AG04450 (cell line): ENCODE measurements at regions not wholly inside any gene's neighbourhood (a gene's known extent, or its start where the extent isn't known, plus 50 kb on each side); places are given as distances from the start of the nearest gene placed in this dataset.

Experiments used
- CTCF ChIA-PET: fragments of 300-600, 350-600 bp; formaldehyde crosslinking; extraction: SDS; loops from one replicate; lab custom pipeline; 2022; ENCODE audit warnings: antibody characterized with exemption, inconsistent platforms; lab: Charles Lee
- POLR2A ChIA-PET: fragments of 350-600 bp; formaldehyde crosslinking; extraction: SDS; loops from one replicate; lab custom pipeline; 2021; ENCODE audit warnings: antibody characterized with exemption, inconsistent platforms; lab: Yijun Ruan, JAX
- DNase-seq: peaks from one replicate; pipeline ENCODE4 v3.0.0-alpha.2; 2011; ENCODE audit warnings: low read depth, low spot score
- H3K27ac ChIP-seq: one replicate; pipeline ENCODE4 v1.5.1; 2012; ENCODE audit warnings: low read depth, low read length, control low read depth
- H3K27me3 ChIP-seq: one replicate; pipeline ENCODE4 v1.6.0; 2012; ENCODE audit warnings: low read length; ENCODE audit not compliant: control insufficient read depth, insufficient read depth
- H3K4me3 ChIP-seq: 2 replicates; pipeline ENCODE4 v1.5.1; 2011; ENCODE audit warnings: mild to moderate bottlenecking, low read depth, low read length, control low read depth
- H3K9me3 ChIP-seq: 2 replicates; pipeline ENCODE4 v1.5.1; 2012; ENCODE audit warnings: low read length; ENCODE audit not compliant: control insufficient read depth, insufficient read depth
- TF ChIP-seq, protein P1 (sequence below): IDR thresholded peaks from 2 replicates; pipeline ENCODE4 v1.5.1; 2011; ENCODE audit warnings: low read depth, low read length, control low read depth, inconsistent platforms

DNA sequence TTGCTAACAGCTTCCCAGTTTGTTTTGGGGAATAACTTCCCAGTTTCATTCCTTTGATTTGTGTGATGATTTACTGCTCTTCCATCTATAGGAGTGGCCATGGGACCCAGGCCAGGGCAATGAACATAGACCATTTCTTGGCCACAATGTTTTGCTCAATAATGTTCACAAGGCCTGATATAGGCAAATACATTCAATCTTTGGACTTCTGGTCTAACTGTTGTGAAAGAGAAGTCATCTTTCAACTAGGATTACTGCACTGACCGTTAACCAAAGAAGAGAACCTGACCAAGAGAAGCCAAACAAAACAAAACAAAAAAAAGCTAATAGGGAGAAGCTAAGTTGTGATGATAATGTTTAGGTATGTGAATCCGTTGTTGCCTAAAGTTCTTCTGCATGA lies 221.8 kb upstream of the SUCLG2 start:
- TF ChIP-seq, protein P1, sequence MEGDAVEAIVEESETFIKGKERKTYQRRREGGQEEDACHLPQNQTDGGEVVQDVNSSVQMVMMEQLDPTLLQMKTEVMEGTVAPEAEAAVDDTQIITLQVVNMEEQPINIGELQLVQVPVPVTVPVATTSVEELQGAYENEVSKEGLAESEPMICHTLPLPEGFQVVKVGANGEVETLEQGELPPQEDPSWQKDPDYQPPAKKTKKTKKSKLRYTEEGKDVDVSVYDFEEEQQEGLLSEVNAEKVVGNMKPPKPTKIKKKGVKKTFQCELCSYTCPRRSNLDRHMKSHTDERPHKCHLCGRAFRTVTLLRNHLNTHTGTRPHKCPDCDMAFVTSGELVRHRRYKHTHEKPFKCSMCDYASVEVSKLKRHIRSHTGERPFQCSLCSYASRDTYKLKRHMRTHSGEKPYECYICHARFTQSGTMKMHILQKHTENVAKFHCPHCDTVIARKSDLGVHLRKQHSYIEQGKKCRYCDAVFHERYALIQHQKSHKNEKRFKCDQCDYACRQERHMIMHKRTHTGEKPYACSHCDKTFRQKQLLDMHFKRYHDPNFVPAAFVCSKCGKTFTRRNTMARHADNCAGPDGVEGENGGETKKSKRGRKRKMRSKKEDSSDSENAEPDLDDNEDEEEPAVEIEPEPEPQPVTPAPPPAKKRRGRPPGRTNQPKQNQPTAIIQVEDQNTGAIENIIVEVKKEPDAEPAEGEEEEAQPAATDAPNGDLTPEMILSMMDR = no peak
- no peak overlapping the region for H3K27ac ChIP-seq
- ChIA-PET POLR2A (no interaction called here), CTCF (interaction anchor here (0.8 kb wide), 1 partner anchor 763 kb away, joined by 3 read pairs; no protein-coding TSS in a partner anchor)
- no peaks in the 10 kb centered on the region for H3K27me3 ChIP-seq
- no peaks in the 10 kb centered on the region for H3K9me3 ChIP-seq
- DNase-seq = no peak
- H3K4me3 ChIP-seq = no peak overlapping the region

GRCh38 chr3:67875858-67876257 lies 221.4 kb upstream of the SUCLG2 start:
- POLR2A ChIA-PET = no interaction called here
- TF ChIP-seq, protein P1 = no peak
- DNase-seq = no peak
- H3K4me3 ChIP-seq = no peak overlapping the region
- H3K27ac ChIP-seq = no peak overlapping the region
- no peaks in the 10 kb centered on the region for H3K9me3 ChIP-seq
- CTCF ChIA-PET = no interaction called here
- H3K27me3 ChIP-seq = no peaks in the 10 kb centered on the region

DNA sequence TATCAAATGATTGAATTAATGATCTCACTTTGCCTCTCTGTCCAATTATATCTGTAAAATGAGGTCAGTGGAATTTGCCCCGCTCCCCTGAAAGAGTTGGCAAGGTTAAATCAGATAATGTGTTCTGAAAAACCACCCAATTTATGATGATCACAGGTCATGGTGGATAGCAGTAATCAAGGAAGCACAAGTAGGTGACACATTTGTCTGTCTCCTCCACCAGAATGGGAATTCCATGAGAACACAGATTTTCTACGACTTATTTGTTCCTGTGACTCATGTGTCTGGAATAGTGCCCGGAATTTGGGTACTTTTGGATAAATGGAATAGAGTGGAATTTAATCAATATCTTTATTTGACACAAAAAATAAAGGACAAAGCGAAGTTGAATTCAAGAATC lies 220.9 kb upstream of the SUCLG2 start:
- no peak overlapping the region for H3K4me3 ChIP-seq
- H3K27ac ChIP-seq = no peak overlapping the region
- POLR2A ChIA-PET = no interaction called here
- H3K9me3 ChIP-seq = no peaks in the 10 kb centered on the region
- TF ChIP-seq, protein P1 = no peak
- DNase-seq = no peak
- no peaks in the 10 kb centered on the region for H3K27me3 ChIP-seq
- CTCF ChIA-PET = no interaction called here

- Histone ChIP-seq H3K27me3 (no peaks in the 10 kb centered on the region), H3K27ac (no peak overlapping the region), H3K9me3 (no peaks in the 10 kb centered on the region), H3K4me3 (no peak overlapping the region)
- TF ChIP-seq, protein P1 = no peak
- ChIA-PET POLR2A (no interaction called here), CTCF (no interaction called here)
- no peak for DNase-seq
Observed at GRCh38 chr3:67870477-67870876, 216.1 kb upstream of the SUCLG2 start.

DNA sequence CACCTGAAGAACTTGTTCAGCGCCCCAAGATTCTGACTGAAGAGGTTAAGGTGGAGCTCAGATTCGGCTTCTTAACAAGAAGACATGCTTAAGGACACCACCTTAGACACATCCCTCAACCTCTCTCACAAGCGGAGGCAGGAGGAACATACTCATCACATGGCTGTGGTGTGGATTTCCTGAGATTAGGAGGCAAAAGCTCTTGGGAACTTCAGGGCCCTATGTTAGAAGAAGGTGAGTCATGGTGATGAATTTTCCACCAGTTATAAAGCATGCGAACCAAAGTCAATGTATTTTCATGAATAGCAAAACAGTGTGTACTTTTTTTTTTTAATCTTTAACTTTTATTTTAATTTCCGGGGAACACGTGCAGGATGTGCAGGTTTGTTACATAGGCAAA lies 212.2 kb upstream of the SUCLG2 start:
- Histone ChIP-seq H3K27me3 (no peaks in the 10 kb centered on the region), H3K4me3 (no peak overlapping the region), H3K27ac (no peak overlapping the region), H3K9me3 (no peaks in the 10 kb centered on the region)
- ChIA-PET CTCF (no interaction called here), POLR2A (no interaction called here)
- DNase-seq = no peak
- TF ChIP-seq, protein P1 = no peak
